Body of pancreas (tissue), 4 donors: ENCODE measurements at regions not wholly inside any gene's neighbourhood (a gene's known extent, or its start where the extent isn't known, plus 50 kb on each side); places are given as distances from the start of the nearest gene placed in this dataset.

ENCODE experiments used
- ATAC-seq: fragments of 150-250 bp; one replicate; pipeline ENCODE4 v1.9.1; 2016
- DNase-seq, 4 donors: peaks; one replicate each; pipeline ENCODE4 v3.0.0-alpha.2; 2019
- H3K27ac ChIP-seq, 4 donors: fragments of 200-600 bp; sonication (generic); 1 replicate in 3 of 4; 2 replicates in 1 of 4; pipeline versions ENCODE4 v1.5.1 to v1.6.1; 2016 to 2019; ENCODE audit warnings: mild to moderate bottlenecking in 1 of 4, mixed read lengths in 1 of 4, moderate library complexity in 1 of 4
- H3K27me3 ChIP-seq, 2 donors: fragments of 200-600 bp; sonication (generic); one replicate each; pipeline ENCODE4 v1.6.0; 2016; ENCODE audit warnings: mild to moderate bottlenecking in 1 of 2
- H3K36me3 ChIP-seq, 2 donors: fragments of 200-600 bp; sonication (generic); replicated peaks in 1 of 2; 2 replicates each; pipeline ENCODE4 v1.5.1; 2016; ENCODE audit warnings: low read depth in 2 of 2; ENCODE audit not compliant: insufficient read depth in 1 of 2
- H3K4me1 ChIP-seq: fragments of 200-600 bp; sonication (generic); one replicate; pipeline ENCODE4 v1.6.0; 2016
- H3K4me3 ChIP-seq, 2 donors: fragments of 200-600 bp; sonication (generic); 1 replicate in 1 of 2; 2 replicates in 1 of 2; pipeline ENCODE4 v1.5.1; 2016 to 2019
- H3K9me3 ChIP-seq, 3 donors: fragments of 200-600 bp; sonication (generic); 1 replicate in 2 of 3; 2 replicates in 1 of 3; pipeline ENCODE4 v1.5.1; 2016
- POLR2A ChIP-seq, 3 donors: fragments of 450-650 bp; IDR thresholded peaks; one replicate each; pipeline ENCODE4 v1.6.1; 2016; ENCODE audit warnings: antibody characterized with exemption in 3 of 3, mild to moderate bottlenecking in 2 of 3
- WGBS, 2 donors: methylation state at CpG; one replicate each; pipeline ENCODE4 v1.1.5; 2017; 5-methylcytosine and 5-hydroxymethylcytosine counted together
- intact Hi-C: fragments of 100-400 bp; cut with DNase I; formaldehyde crosslinking; loops from one replicate; pipeline ENCODE4 v1.15.1; 2023
- TF ChIP-seq, protein P1 (sequence below), 7 experiments: fragments of 450-650 bp in 4 of 7; fragments of 200-600 bp in 3 of 7; sonication (generic) in 3 of 7; IDR thresholded peaks; one replicate each; pipeline ENCODE4 v1.5.1; 2016 to 2019; ENCODE audit warnings: antibody characterized with exemption in 7 of 7

DNA sequence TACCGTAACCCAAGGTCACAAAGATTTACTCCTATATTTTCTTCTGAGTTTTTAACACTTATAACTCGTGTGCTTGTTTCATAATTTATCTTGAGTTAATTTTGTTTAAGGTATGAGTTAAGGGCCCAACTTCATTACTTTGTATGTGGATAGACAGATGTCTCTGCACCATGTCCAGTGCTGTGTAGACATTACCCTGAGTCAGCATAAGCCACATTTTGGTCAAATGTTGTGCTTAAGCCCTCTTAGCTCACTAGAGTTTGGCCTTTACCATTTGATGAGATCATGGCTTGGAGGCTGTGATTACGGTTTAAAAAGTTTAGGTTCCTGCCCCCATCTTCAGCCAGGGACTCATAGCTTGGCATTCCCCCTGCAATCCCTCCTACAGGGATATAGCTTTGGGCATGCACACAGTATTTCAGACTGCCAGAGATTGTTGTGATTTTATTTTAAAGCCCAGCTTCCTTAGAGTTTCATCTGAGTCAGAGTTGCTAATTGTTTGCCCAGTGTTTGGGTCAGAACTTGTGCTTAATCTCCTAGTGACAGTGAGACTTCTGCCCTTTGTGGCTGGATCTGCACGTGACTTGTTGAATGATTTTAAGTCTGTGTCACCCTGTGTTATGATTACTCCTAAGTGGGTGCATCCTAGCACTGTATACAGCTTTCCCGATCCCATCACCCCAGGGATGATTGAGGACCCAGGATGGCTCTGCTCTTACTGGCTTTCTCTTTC is 393.1 kb downstream of the CNTNAP4 start:
- no peak for ATAC-seq
- Histone ChIP-seq H3K36me3 (no peaks in the 10 kb centered on the region), H3K4me3 (no peak overlapping the region), H3K4me1 (no peaks in the 10 kb centered on the region), H3K9me3 (no peaks in the 10 kb centered on the region), H3K27ac (no peak overlapping the region), H3K27me3 (no peaks in the 10 kb centered on the region)
- 56 to 65% methylated on average over 5 of the region's 5 CpGs for WGBS, 2 donors
- DNase-seq, result no peak
- intact Hi-C loops, result no loop called here
- TF ChIP-seq, protein P1, sequence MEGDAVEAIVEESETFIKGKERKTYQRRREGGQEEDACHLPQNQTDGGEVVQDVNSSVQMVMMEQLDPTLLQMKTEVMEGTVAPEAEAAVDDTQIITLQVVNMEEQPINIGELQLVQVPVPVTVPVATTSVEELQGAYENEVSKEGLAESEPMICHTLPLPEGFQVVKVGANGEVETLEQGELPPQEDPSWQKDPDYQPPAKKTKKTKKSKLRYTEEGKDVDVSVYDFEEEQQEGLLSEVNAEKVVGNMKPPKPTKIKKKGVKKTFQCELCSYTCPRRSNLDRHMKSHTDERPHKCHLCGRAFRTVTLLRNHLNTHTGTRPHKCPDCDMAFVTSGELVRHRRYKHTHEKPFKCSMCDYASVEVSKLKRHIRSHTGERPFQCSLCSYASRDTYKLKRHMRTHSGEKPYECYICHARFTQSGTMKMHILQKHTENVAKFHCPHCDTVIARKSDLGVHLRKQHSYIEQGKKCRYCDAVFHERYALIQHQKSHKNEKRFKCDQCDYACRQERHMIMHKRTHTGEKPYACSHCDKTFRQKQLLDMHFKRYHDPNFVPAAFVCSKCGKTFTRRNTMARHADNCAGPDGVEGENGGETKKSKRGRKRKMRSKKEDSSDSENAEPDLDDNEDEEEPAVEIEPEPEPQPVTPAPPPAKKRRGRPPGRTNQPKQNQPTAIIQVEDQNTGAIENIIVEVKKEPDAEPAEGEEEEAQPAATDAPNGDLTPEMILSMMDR (IDR thresholded peaks at IDR 0.05), result no peak
- TF ChIP-seq POLR2A (IDR thresholded peaks at IDR 0.05), result no peak

DNA sequence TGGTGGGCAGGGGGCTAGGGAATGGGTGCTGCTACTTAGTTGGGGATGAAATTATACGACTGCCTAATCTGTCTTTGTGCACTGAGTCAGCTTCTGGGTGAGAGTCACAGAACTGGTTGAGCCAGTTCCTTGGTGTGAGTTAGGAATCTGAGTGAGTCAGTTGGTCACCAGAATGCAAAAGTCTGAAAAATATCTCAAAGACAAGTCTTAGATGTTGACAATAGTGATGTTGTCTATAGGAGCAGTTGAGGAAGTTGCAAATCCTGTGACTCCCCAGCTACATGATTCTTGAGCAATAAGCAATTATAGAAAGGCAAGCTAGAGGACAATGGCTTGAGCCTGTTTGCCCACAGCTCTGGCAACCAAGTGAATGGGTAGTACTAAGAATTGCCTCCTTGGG is 399.2 kb downstream of the CNTNAP4 start:
- peak in 3 of 4 donors; percentile 14 to 20 (median 18) for DNase-seq
- Histone ChIP-seq H3K4me1 (no peaks in the 10 kb centered on the region), H3K4me3 (no peak overlapping the region), H3K36me3 (no peaks in the 10 kb centered on the region), H3K27me3 (no peaks in the 10 kb centered on the region), H3K9me3 (no peaks in the 10 kb centered on the region), H3K27ac (no peak overlapping the region)
- intact Hi-C loops, result no loop called here
- TF ChIP-seq, protein P1 (IDR thresholded peaks at IDR 0.05), result no peak
- no peak for TF ChIP-seq POLR2A (IDR thresholded peaks at IDR 0.05)
- WGBS, 2 donors, result 11 to 15% methylated on average over 1 of the region's 1 CpG
- ATAC-seq, result no peak

DNA sequence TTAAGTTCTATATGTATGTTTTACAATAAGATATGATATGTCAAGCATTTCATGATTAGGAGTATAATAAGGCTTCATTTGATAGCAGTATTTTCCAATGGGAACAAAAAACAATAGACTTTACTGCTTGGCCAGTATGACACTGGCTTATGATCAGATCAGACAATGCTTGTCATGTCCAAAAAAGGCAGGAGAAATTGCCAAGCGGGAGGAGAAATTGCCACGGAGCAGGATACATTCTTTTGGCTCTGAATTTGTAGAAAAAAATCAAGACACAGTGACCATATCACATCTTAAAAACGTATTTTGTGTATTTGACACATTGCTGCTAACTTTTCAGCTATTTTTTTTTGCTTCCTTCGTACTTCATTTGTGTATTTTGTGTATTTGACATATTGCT is 404.1 kb downstream of the CNTNAP4 start:
- Histone ChIP-seq H3K27me3 (no peaks in the 10 kb centered on the region), H3K9me3 (no peaks in the 10 kb centered on the region), H3K4me1 (no peaks in the 10 kb centered on the region), H3K4me3 (no peak overlapping the region), H3K36me3 (no peaks in the 10 kb centered on the region), H3K27ac (no peak overlapping the region)
- no peak for DNase-seq
- ATAC-seq, result no peak
- TF ChIP-seq POLR2A (IDR thresholded peaks at IDR 0.05), result no peak
- TF ChIP-seq, protein P1 (IDR thresholded peaks at IDR 0.05), result no peak
- WGBS, 2 donors, result 70 to 73% methylated on average over 4 of the region's 4 CpGs
- intact Hi-C loops, result no loop called here

DNA sequence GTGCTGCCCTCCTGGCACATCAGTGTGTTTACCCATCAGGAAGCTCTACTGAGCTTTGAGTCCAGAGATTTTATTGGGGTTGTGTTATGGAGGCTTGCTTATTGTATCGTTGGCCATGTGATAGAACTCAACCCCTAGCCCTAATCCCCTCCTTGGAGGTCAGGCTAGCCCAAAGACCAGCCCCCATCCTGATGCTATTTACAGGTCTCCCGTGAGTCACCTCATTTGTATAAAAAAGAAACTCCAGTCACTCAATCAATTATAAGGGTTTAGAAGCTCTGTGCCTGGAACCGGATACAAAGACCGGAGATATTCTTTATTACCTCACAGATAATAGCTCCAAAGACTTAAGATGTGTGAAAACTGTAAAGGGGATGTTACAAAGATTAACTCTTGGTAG is 405.9 kb downstream of the CNTNAP4 start:
- H3K4me1 ChIP-seq, result no peaks in the 10 kb centered on the region
- DNase-seq (no peak), ATAC-seq (no peak)
- H3K4me3 ChIP-seq, result no peak overlapping the region
- no peak for TF ChIP-seq POLR2A (IDR thresholded peaks at IDR 0.05)
- TF ChIP-seq, protein P1 (IDR thresholded peaks at IDR 0.05), result no peak
- H3K9me3 ChIP-seq, result no peaks in the 10 kb centered on the region
- H3K27me3 ChIP-seq, result no peaks in the 10 kb centered on the region
- H3K27ac ChIP-seq, result no peak overlapping the region
- intact Hi-C loops, result no loop called here
- 63 to 72% methylated on average over 4 of the region's 4 CpGs for WGBS, 2 donors
- no peaks in the 10 kb centered on the region for H3K36me3 ChIP-seq

DNA sequence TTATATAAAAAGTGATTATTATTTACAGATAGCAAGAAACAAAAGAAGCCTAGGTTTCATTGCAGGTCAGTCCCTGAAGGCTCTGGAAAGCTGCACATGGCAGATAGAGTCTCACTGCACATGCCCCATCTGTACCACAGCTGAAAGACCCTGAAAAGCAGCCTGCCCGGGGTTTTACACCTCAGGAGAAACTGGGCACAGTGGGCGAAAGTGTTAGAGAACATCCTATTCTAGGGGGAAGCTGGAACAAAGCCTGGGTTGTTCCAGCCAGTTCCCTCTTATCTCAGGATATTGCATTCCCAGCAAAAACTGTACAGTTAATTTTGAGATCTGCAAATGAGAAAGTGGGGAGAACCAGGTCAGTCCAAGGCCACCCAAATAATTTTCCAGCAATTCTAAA is 419.7 kb downstream of the CNTNAP4 start:
- intact Hi-C loops, result no loop called here
- H3K36me3 ChIP-seq, result no peaks in the 10 kb centered on the region
- H3K4me3 ChIP-seq, result no peak overlapping the region
- 25 to 31% methylated on average over 2 of the region's 2 CpGs for WGBS, 2 donors
- TF ChIP-seq, protein P1 (IDR thresholded peaks at IDR 0.05), result no peak
- TF ChIP-seq POLR2A (IDR thresholded peaks at IDR 0.05), result no peak
- no peaks in the 10 kb centered on the region for H3K27me3 ChIP-seq
- no peak for ATAC-seq
- H3K9me3 ChIP-seq, result no peaks in the 10 kb centered on the region
- no peak overlapping the region for H3K27ac ChIP-seq
- no peak for DNase-seq
- no peaks in the 10 kb centered on the region for H3K4me1 ChIP-seq
